Naive thymus-derived CD4-positive, alpha-beta T cell (primary cell): ENCODE measurements at regions not wholly inside any gene's neighbourhood (a gene's known extent, or its start where the extent isn't known, plus 50 kb on each side); places are given as distances from the start of the nearest gene placed in this dataset.

ENCODE experiments used
- ATAC-seq: fragments of 150-1000 bp; cut with Tn5 transposase; 2 replicates; pipeline ENCODE4 v1.10.0; 2021; ENCODE audit warnings: mild to moderate bottlenecking, moderate library complexity
- CTCF ChIA-PET: fragments of 350-600 bp; sonication (Branson Sonifier 250); formaldehyde crosslinking; loops from one replicate; lab custom pipeline; 2021; ENCODE audit warnings: antibody characterized with exemption; lab: Charles Lee
- POLR2A ChIA-PET: fragments of 350-600 bp; sonication (Branson Sonifier 250); formaldehyde crosslinking; loops from one replicate; lab custom pipeline; 2021; ENCODE audit warnings: antibody characterized with exemption, inconsistent platforms; lab: Charles Lee
- DNase-seq, 9 donors: peaks; one replicate each; pipeline versions ENCODE4 v3.0.0 to v3.0.0-alpha.2; 2020 to 2022; ENCODE audit warnings: mixed read lengths in 1 of 9
- H3K27ac ChIP-seq: one replicate; pipeline ENCODE4 v1.7.0; 2013; ENCODE audit warnings: mild to moderate bottlenecking, low read depth, low read length, moderate library complexity
- H3K27me3 ChIP-seq, 2 donors: one replicate each; pipeline ENCODE4 v1.7.0; 2013; ENCODE audit warnings: low read length in 2 of 2, mild to moderate bottlenecking in 2 of 2, moderate library complexity in 2 of 2; ENCODE audit not compliant: control insufficient read depth in 2 of 2, insufficient read depth in 2 of 2
- H3K36me3 ChIP-seq, 3 experiments: 1 replicate in 2 of 3; 2 replicates in 1 of 3; pipeline ENCODE4 v1.7.0; 2013; ENCODE audit warnings: low read length in 3 of 3, mild to moderate bottlenecking in 3 of 3, moderate library complexity in 1 of 3; ENCODE audit not compliant: insufficient read depth in 3 of 3, control insufficient read depth in 2 of 3
- H3K4me1 ChIP-seq, 2 donors: one replicate each; pipeline ENCODE4 v1.7.0; 2013; ENCODE audit warnings: low read length in 2 of 2, mild to moderate bottlenecking in 2 of 2, moderate library complexity in 1 of 2; ENCODE audit not compliant: control insufficient read depth in 2 of 2, insufficient read depth in 2 of 2
- H3K4me3 ChIP-seq: 2 replicates; pipeline ENCODE4 v1.7.0; 2013; ENCODE audit warnings: mild to moderate bottlenecking, low read length
- H3K9me3 ChIP-seq, 3 experiments: 1 replicate in 2 of 3; 2 replicates in 1 of 3; pipeline ENCODE4 v1.7.0; 2013; ENCODE audit warnings: low read length in 3 of 3; ENCODE audit not compliant: control insufficient read depth in 2 of 3
- H3K27ac Mint-ChIP-seq, 9 donors: one replicate each; pipeline ENCODE4 v1.8.0; 2020 to 2022; ENCODE audit warnings: mixed read lengths in 9 of 9, mild to moderate bottlenecking in 8 of 9, moderate library complexity in 5 of 9, inconsistent platforms in 2 of 9
- H3K27me3 Mint-ChIP-seq, 5 donors: one replicate each; pipeline ENCODE4 v1.8.0; 2021 to 2022; ENCODE audit warnings: mixed read lengths in 5 of 5, mild to moderate bottlenecking in 1 of 5
- H3K36me3 Mint-ChIP-seq, 5 donors: one replicate each; pipeline ENCODE4 v1.8.0; 2020 to 2022; ENCODE audit warnings: mixed read lengths in 5 of 5, mild to moderate bottlenecking in 3 of 5, inconsistent platforms in 1 of 5
- H3K4me1 Mint-ChIP-seq, 7 donors: one replicate each; pipeline ENCODE4 v1.8.0; 2020 to 2022; ENCODE audit warnings: mixed read lengths in 7 of 7, mild to moderate bottlenecking in 3 of 7, inconsistent platforms in 1 of 7
- H3K4me3 Mint-ChIP-seq, 10 donors: one replicate each; pipeline ENCODE4 v1.8.0; 2020 to 2022; ENCODE audit warnings: mild to moderate bottlenecking in 10 of 10, mixed read lengths in 10 of 10, moderate library complexity in 6 of 10, inconsistent platforms in 2 of 10
- H3K9me3 Mint-ChIP-seq, 11 donors: one replicate each; pipeline ENCODE4 v1.8.0; 2020 to 2022; ENCODE audit warnings: mixed read lengths in 11 of 11, mild to moderate bottlenecking in 4 of 11, inconsistent platforms in 1 of 11, moderate library complexity in 1 of 11
- intact Hi-C, 2 donors: fragments of 100-400 bp; cut with micrococcal nuclease; formaldehyde crosslinking; loops; one replicate each; pipeline ENCODE4 v1.15.1; 2023

DNA sequence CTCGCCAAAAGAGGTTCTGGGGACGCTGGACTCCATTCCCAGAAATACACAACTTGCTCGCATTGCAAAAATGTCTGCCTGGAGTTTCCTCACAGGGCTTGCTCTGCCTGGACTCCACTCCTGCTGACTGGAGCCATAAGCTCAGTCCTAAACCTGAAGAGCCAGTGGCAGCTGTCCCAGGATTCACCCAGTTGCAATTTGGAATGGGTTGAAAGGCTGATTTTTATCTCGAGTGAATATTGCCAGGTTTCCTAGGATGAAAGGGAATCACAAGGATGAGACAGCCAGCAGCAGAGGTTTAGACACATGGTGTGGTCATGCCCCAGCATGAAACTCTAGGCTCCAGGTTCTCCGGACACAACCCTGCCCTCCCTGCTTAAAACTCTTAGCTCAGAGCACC lies 223.3 kb downstream of the BMP7 start:
- no peaks in the 10 kb centered on the region for H3K4me1 Mint-ChIP-seq
- Histone ChIP-seq H3K4me3 (no peak overlapping the region), H3K27me3 (no peaks in the 10 kb centered on the region), H3K4me1 (no peaks in the 10 kb centered on the region), H3K36me3 (no peaks in the 10 kb centered on the region), H3K27ac (no peak overlapping the region), H3K9me3 (no peaks in the 10 kb centered on the region)
- POLR2A ChIA-PET = no interaction called here
- H3K4me3 Mint-ChIP-seq = no peak overlapping the region
- no peaks in the 10 kb centered on the region for H3K9me3 Mint-ChIP-seq
- peaks cover 0 to 17% (median 3%) of the 10 kb centered on the region in 5 donors for H3K27me3 Mint-ChIP-seq
- intact Hi-C loops = no loop called here
- DNase-seq = no peak
- no peak for ATAC-seq
- CTCF ChIA-PET = interaction anchor here (0.6 to 0.9 kb wide), 2 partner anchors 22 to 37 kb away, joined by 3 to 4 read pairs; no protein-coding TSS in a partner anchor
- no peak overlapping the region for H3K27ac Mint-ChIP-seq
- H3K36me3 Mint-ChIP-seq = no peaks in the 10 kb centered on the region

DNA sequence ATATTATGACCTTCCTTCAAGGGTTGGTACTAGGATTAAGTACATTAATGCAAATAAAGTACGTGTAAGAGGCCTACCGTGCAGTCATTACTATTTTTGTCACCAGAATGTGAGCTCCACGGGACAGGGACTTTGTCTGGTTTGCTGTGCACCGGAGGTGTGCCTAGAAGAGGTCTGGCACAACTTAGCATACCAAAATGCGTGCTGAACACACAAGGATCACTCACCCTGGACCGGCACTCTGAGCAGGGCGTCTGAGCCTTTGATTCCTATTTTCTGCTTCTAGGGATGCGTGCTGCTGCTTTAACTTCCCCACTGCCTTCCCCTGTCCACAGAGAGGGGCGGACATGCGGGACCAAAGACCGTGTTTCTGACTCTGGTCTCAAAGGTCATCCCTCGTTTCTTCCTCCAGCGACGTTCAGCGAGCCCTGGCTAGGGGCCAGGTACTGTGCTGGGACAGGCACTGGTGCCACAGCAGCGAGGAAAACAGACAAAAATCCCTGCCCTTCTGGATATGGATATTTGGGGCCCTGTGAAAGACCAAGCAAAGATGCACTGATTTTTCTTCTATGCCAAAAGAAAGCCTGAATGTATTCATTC lies 222.7 kb downstream of the BMP7 start:
- Histone ChIP-seq H3K27me3 (no peaks in the 10 kb centered on the region), H3K4me3 (no peak overlapping the region), H3K4me1 (no peaks in the 10 kb centered on the region), H3K27ac (no peak overlapping the region), H3K36me3 (no peaks in the 10 kb centered on the region), H3K9me3 (no peaks in the 10 kb centered on the region)
- DNase-seq = no peak
- Mint-ChIP-seq H3K4me1 (no peaks in the 10 kb centered on the region), H3K27ac (no peak overlapping the region), H3K4me3 (no peak overlapping the region), H3K9me3 (no peaks in the 10 kb centered on the region), H3K36me3 (no peaks in the 10 kb centered on the region), H3K27me3 (peaks cover 0 to 17% (median 3%) of the 10 kb centered on the region in 5 donors)
- POLR2A ChIA-PET = no interaction called here
- CTCF ChIA-PET = no interaction called here
- intact Hi-C loops = no loop called here
- ATAC-seq = no peak

DNA sequence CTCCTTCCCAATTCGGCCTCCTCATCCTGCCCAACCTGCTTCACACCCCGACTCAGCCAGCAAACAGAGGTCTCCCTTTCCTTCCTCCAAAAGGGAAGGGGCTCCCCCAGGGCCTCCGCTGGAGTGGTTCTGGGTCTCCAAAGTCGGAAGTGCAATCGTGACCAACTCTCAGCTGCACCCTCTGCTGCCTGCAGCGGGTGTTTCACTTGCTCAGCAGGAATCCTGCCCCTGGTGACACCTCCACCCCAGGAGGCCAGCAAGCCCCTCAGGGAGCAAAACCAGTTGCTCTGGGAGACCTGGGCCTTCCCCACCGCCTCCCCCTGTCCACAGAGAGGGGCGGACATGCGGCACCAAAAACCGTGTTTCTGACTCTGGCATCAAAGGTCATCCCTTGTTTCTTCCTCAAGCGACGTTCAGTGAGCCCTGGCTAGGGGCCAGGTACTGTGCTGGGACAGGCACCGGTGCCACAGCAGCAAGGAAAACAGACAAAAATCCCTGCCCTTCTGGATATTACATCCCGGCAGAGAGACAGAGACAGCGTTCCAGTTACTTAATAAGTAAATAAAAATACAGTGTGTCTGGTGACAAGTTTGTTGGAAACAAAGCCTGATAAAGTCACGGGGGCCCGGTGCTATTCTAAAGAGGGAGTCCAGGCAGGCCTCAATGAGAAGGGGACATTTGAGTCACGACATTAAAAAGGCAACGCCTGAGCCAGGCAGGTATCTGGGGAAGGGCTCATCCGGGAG lies 219.0 kb downstream of the BMP7 start:
- ChIA-PET CTCF (no interaction called here), POLR2A (no interaction called here)
- Histone ChIP-seq H3K4me1 (no peaks in the 10 kb centered on the region), H3K36me3 (no peaks in the 10 kb centered on the region), H3K9me3 (no peaks in the 10 kb centered on the region), H3K27me3 (no peaks in the 10 kb centered on the region), H3K27ac (no peak overlapping the region), H3K4me3 (no peak overlapping the region)
- H3K9me3 Mint-ChIP-seq = peaks cover 0 to 5% (median 0%) of the 10 kb centered on the region in 11 donors
- DNase-seq (no peak), ATAC-seq (no peak)
- H3K27ac Mint-ChIP-seq = no peak overlapping the region
- no peaks in the 10 kb centered on the region for H3K36me3 Mint-ChIP-seq
- H3K4me3 Mint-ChIP-seq = no peak overlapping the region
- no peaks in the 10 kb centered on the region for H3K4me1 Mint-ChIP-seq
- peaks cover 0 to 22% (median 4%) of the 10 kb centered on the region in 5 donors for H3K27me3 Mint-ChIP-seq
- intact Hi-C loops = loop anchor here in 1 of 2 donors (1.0 kb wide), 1 partner anchor 497 kb away; no protein-coding TSS in a partner anchor

DNA sequence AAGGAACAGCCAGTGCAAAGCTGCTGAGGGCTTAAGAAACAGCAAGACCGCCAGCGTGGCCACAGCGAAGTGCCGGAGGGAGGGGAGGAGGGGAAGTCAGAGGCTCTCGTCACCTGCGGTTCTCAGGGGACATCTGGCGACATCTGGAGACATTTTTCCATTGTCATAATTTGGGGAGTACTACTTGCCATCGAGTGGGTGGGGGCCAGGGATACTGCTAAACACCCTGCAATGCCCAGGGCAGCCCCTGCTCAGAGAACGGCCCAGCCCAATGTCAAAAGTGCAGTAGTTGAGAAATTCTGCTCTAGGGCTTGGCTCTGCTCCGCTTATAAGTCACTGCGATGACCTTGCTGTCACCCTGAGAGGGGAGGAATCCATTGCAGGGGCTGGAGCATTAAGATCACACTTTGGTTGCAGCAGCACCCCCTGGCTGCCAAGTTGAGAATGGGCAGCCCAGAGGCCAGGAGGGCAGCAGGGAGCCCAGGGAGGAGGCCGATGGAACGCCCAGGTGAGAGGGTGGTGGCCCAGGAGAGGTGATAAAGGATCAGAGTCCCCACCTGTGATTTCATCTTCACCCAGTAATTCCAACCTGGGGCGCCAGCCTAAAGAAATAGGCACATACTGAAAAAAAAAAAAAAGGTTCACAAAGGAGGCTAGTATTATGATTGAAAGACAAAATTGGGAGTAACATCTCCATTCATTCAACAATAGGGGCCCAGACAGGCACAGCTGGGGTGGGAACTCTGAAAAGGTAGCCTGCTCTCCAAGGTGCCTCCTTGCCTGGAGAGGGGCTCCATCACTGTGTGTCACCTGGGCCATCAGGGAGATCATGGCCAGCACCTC lies 218.2 kb downstream of the BMP7 start:
- H3K9me3 ChIP-seq = no peaks in the 10 kb centered on the region
- peaks cover 0 to 22% (median 4%) of the 10 kb centered on the region in 5 donors for H3K27me3 Mint-ChIP-seq
- no peaks in the 10 kb centered on the region for H3K27me3 ChIP-seq
- no peak overlapping the region for H3K4me3 ChIP-seq
- H3K9me3 Mint-ChIP-seq = peaks cover 0 to 7% (median 0%) of the 10 kb centered on the region in 11 donors
- ChIA-PET CTCF (no interaction called here), POLR2A (no interaction called here)
- H3K36me3 ChIP-seq = no peaks in the 10 kb centered on the region
- peak in 2 of 9 donors; percentile 3 to 27 for DNase-seq
- no peaks in the 10 kb centered on the region for H3K4me1 Mint-ChIP-seq
- H3K36me3 Mint-ChIP-seq = no peaks in the 10 kb centered on the region
- no peak overlapping the region for H3K4me3 Mint-ChIP-seq
- H3K4me1 ChIP-seq = no peaks in the 10 kb centered on the region
- ATAC-seq = no peak
- no peak overlapping the region for H3K27ac Mint-ChIP-seq
- intact Hi-C loops = loop anchor here in 1 of 2 donors (1.0 kb wide), 1 partner anchor 498 kb away; no protein-coding TSS in a partner anchor
- no peak overlapping the region for H3K27ac ChIP-seq

DNA sequence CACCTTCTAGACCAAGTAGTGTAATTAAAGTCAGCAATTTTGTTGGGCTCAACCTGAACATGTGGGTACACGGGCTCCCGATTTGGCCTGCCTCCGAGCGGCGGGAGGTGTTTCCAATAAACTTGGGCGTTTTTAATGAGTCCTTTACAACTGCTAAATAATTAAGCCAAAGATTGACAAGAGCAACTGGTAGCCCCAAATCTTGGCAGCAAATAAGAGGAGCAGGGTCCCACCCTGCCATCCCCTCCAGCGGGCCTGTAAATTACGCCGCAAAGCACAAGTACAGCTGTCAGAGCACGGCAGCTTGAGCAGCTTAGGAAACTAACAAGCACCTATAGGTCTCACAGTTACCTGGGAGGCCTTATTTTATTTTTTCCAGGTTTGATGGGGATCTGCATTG lies 217.1 kb downstream of the BMP7 start:
- intact Hi-C loops = no loop called here
- ChIA-PET POLR2A (no interaction called here), CTCF (no interaction called here)
- no peaks in the 10 kb centered on the region for H3K36me3 ChIP-seq
- no peak overlapping the region for H3K4me3 Mint-ChIP-seq
- DNase-seq (no peak), ATAC-seq (no peak)
- H3K27me3 ChIP-seq = no peaks in the 10 kb centered on the region
- no peaks in the 10 kb centered on the region for H3K36me3 Mint-ChIP-seq
- peaks cover 0 to 7% (median 0%) of the 10 kb centered on the region in 11 donors for H3K9me3 Mint-ChIP-seq
- no peaks in the 10 kb centered on the region for H3K4me1 ChIP-seq
- H3K27ac Mint-ChIP-seq = no peak overlapping the region
- H3K4me1 Mint-ChIP-seq = no peaks in the 10 kb centered on the region
- no peak overlapping the region for H3K27ac ChIP-seq
- peaks cover 0 to 22% (median 4%) of the 10 kb centered on the region in 5 donors for H3K27me3 Mint-ChIP-seq
- H3K4me3 ChIP-seq = no peak overlapping the region
- H3K9me3 ChIP-seq = no peaks in the 10 kb centered on the region

DNA sequence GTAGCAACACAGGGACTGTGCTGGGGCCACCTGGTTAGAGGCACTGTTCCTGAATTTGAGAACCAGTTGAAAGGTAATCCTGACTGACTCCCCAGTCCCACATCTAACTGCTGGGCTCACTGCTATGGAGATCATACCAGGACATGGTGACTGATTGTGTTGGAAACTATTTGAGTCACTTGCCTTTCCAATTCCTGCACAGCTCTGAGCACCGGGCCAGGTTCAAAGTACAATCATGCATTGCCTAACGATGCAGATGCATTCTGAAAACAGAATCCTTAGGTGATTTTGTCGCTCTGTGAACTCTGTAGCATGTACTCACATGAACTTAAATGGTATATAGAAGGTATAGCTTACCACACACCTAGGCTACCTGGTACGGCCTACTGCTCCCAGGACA lies 215.3 kb downstream of the BMP7 start:
- DNase-seq = no peak
- ATAC-seq = no peak
- H3K27me3 Mint-ChIP-seq = peaks cover 0 to 22% (median 4%) of the 10 kb centered on the region in 5 donors
- Histone ChIP-seq H3K36me3 (no peaks in the 10 kb centered on the region), H3K27me3 (no peaks in the 10 kb centered on the region), H3K27ac (no peak overlapping the region), H3K9me3 (no peaks in the 10 kb centered on the region), H3K4me3 (no peak overlapping the region), H3K4me1 (no peaks in the 10 kb centered on the region)
- H3K4me1 Mint-ChIP-seq = no peaks in the 10 kb centered on the region
- H3K4me3 Mint-ChIP-seq = no peak overlapping the region
- POLR2A ChIA-PET = no interaction called here
- peaks cover 0 to 7% (median 0%) of the 10 kb centered on the region in 11 donors for H3K9me3 Mint-ChIP-seq
- no peak overlapping the region for H3K27ac Mint-ChIP-seq
- H3K36me3 Mint-ChIP-seq = no peaks in the 10 kb centered on the region
- intact Hi-C loops = no loop called here
- CTCF ChIA-PET = no interaction called here
